Epithelial cell of proximal tubule (primary cell): ENCODE measurements at regions not wholly inside any gene's neighbourhood (a gene's known extent, or its start where the extent isn't known, plus 50 kb on each side); places are given as distances from the start of the nearest gene placed in this dataset.

ENCODE experiments used
- DNase-seq: peaks from one replicate; pipeline ENCODE4 v3.0.0-alpha.2; 2011; ENCODE audit warnings: low read depth
- H3K4me3 ChIP-seq: 2 replicates; pipeline ENCODE4 v1.5.1; 2011; ENCODE audit warnings: low read depth, mild to moderate bottlenecking, low read length
- TF ChIP-seq, protein P1 (sequence below): conservative IDR thresholded peaks from 2 replicates; pipeline ENCODE4 v1.5.1; 2012; ENCODE audit warnings: low read depth, mild to moderate bottlenecking, low read length

DNA sequence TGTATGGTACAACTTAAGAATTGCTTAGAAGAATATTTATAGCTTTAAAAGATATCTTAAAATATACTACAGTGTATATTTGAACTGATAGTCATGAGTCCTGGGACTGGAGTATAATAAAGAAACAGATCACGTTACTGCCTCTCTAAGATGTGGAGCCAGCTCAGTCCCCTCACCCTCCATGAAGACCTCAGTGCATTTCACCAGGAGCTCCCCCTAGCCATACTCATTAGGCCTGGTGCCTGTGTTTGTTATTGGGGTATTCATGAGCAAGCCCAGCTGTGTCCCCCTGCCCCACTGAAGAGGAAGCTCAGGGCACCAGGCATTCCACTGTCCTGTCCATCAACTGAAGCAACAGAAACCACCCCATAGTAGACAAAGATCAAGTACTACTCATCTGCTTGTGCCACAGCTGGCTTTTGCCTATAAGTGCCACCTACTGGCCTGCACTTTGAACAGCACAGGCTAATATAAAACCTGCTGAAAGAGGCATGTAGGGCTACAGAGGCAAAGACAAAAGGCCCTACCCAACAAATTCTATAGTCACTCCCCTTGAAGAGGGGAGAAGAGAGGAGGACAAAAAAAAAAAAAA, 850.2 kb upstream of the NUDT12 start:
- TF ChIP-seq, protein P1, sequence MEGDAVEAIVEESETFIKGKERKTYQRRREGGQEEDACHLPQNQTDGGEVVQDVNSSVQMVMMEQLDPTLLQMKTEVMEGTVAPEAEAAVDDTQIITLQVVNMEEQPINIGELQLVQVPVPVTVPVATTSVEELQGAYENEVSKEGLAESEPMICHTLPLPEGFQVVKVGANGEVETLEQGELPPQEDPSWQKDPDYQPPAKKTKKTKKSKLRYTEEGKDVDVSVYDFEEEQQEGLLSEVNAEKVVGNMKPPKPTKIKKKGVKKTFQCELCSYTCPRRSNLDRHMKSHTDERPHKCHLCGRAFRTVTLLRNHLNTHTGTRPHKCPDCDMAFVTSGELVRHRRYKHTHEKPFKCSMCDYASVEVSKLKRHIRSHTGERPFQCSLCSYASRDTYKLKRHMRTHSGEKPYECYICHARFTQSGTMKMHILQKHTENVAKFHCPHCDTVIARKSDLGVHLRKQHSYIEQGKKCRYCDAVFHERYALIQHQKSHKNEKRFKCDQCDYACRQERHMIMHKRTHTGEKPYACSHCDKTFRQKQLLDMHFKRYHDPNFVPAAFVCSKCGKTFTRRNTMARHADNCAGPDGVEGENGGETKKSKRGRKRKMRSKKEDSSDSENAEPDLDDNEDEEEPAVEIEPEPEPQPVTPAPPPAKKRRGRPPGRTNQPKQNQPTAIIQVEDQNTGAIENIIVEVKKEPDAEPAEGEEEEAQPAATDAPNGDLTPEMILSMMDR, result peak; percentile 58
- no peak for DNase-seq
- H3K4me3 ChIP-seq, result no peak overlapping the region

DNA sequence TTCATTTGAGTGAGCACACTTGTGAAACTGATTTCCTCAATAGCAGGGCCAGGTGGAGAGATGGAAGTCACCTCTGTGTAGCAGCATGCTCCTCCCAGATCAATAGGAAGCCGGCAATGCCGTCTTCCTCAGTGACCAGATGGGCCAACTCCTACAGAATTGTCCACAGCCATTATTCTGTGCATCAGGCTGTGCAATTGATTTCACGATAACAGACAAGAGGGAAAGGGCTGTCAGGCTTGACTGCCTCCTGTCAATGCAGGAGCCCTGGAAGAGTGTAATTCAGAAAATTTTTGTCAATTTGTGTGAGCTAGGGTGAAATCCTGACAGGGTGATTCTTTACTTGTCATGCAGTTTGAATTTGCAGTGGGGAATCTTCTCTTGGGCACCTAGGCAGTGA, 838.4 kb upstream of the NUDT12 start:
- no peak overlapping the region for H3K4me3 ChIP-seq
- no peak for DNase-seq
- TF ChIP-seq, protein P1, result no peak

DNA sequence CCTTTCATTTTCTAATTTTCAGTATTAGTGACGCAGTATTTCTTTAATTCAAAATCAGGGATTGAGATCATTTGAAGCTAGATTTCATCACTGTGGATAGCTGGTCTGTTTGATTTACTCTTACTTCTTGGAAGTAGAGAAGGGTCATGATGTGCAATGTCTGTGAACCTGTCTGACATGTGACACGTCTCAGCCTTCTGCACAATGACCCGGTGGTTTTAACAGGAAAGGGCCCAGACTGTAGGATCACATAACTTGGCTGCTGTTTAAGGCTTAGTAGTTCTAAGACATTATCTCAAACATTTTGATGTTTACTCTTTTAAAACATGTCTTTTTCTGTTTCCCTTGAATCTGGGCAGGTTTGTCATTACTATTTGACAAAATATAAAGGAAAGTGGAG, 823.3 kb upstream of the NUDT12 start:
- H3K4me3 ChIP-seq, result no peak overlapping the region
- DNase-seq, result no peak
- TF ChIP-seq, protein P1, result no peak

DNA sequence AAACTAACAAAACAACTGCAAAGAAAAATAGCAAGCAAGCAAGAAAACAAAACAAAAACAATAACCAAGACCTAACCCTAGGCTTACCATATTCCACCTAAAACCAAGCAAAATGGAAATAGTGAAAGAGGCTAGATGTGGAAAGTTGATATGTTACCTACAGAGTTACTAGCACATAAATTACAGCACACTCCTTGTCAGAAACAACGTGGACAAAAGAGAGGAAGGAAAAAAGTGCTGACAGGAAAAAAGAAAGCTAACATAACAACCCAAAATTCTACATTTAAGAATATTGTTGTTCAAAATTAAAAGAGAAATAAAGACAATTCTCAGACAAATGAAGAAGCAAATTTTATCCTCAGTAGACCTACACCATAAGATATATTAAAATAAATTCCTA, 812.8 kb upstream of the NUDT12 start:
- DNase-seq, result no peak
- TF ChIP-seq, protein P1, result no peak
- H3K4me3 ChIP-seq, result no peak overlapping the region

DNA sequence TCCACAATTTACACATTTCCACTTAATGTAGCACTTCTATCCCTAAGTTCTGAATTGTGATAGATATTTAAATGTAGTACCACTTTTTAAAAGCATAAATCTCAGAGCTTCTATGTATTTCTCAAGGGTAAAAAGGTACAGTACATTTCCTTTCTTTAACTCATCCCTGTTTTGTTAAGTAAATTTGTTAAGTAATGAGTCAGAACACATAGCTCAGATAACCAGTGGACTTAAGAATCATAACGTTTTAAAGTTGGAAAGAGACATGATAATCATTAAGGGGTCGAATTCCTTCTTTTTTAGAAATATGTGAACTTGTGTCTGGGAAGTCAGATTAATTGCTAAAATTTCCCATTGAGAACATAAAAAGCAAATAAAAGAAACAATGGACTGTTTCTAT, 810.2 kb upstream of the NUDT12 start:
- no peak for DNase-seq
- H3K4me3 ChIP-seq, result no peak overlapping the region
- TF ChIP-seq, protein P1, result no peak

DNA sequence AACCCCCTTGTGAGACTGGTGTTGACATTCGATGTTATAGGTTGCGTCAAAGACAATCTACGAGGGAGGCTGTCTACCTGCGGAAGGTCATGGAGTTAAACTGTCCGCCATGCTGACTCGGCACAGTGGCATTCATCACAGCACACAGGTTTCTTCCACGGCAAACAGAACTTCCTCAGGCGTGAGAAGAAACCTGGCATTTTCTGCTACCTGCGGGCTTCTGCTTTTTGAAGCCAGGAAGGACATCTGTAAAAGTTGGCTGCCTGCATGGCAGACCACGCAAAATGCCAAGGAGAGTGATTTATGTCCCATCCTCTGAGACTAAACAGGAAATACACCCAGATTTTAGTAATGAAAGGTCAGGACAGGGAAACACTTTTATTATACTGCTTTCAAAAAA, 809.8 kb upstream of the NUDT12 start:
- no peak for DNase-seq
- TF ChIP-seq, protein P1, result no peak
- no peak overlapping the region for H3K4me3 ChIP-seq

DNA sequence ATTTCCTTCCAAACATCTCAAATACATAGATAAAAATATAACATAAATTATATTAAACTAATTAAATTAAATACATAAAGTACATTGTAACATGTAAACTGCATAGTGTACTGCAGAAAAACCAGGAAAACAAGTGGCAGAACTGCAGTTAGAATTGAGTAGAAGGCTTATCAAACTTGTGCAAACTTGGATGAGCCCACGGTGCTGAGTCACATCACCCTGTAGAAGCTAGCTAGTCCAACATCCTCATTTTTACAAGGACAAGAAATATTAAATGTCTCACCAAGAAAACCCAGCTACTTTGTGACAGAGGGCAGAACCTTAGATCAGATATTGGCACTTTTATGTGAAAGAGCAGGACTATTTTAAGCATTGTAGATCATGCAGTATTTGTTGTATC, 807.9 kb upstream of the NUDT12 start:
- DNase-seq, result no peak
- TF ChIP-seq, protein P1, result no peak
- no peak overlapping the region for H3K4me3 ChIP-seq
